ENCODE measurements at regions not wholly inside any gene's neighbourhood (a gene's known extent, or its start where the extent isn't known, plus 50 kb on each side); places are given as distances from the start of the nearest gene placed in this dataset.

- TF ChIP-seq CTCF (IDR thresholded peaks at IDR 0.05; ENCODE audit: low read depth, low read length) = no peak
- TF ChIP-seq EZH2phosphoT487 (IDR thresholded peaks at IDR 0.05; ENCODE audit: low read depth) = no peak
Observed at GRCh38 chr5:144831650-144832049, 661.0 kb downstream of the KCTD16 start.
